DOHH2 (cell line): ENCODE measurements at regions not wholly inside any gene's neighbourhood (a gene's known extent, or its start where the extent isn't known, plus 50 kb on each side); places are given as distances from the start of the nearest gene placed in this dataset.

Experiments used
- EZH2phosphoT487 ChIP-seq: fragments of 200-600 bp; sonication (generic); IDR thresholded peaks from 2 replicates; pipeline ENCODE4 v1.6.1; 2017; ENCODE audit warnings: borderline replicate concordance, mild to moderate bottlenecking, antibody characterized with exemption, low read length, moderate library complexity, mixed read lengths
- TF ChIP-seq, protein P1 (sequence below): fragments of 200-600 bp; sonication (generic); IDR thresholded peaks from one replicate; pipeline ENCODE4 v1.5.1; 2014; ENCODE audit warnings: antibody characterized with exemption, mild to moderate bottlenecking, low read depth, low read length; ENCODE audit not compliant: poor library complexity, severe bottlenecking

DNA sequence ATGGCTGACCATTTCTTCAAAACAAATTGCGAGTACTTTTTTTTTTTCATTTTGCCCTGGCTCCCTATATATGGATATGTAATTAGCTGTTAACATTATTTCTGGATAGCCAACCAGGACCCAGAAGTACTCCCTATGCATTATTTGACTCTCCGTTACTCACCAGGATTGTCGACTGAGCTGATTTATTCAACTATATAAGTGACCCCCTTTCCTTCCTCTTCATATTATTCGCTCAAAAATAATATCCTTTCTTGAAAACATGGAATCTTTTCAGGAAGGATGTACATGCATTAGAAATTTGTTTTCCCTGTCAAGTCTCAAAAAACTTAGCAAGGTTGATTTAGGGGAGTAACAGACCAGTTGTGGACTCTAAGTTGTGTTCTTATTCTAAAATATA, 114.1 kb upstream of the KLHL4 start:
- TF ChIP-seq, protein P1, sequence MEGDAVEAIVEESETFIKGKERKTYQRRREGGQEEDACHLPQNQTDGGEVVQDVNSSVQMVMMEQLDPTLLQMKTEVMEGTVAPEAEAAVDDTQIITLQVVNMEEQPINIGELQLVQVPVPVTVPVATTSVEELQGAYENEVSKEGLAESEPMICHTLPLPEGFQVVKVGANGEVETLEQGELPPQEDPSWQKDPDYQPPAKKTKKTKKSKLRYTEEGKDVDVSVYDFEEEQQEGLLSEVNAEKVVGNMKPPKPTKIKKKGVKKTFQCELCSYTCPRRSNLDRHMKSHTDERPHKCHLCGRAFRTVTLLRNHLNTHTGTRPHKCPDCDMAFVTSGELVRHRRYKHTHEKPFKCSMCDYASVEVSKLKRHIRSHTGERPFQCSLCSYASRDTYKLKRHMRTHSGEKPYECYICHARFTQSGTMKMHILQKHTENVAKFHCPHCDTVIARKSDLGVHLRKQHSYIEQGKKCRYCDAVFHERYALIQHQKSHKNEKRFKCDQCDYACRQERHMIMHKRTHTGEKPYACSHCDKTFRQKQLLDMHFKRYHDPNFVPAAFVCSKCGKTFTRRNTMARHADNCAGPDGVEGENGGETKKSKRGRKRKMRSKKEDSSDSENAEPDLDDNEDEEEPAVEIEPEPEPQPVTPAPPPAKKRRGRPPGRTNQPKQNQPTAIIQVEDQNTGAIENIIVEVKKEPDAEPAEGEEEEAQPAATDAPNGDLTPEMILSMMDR = no peak
- TF ChIP-seq EZH2phosphoT487 = no peak
